ENCODE measurements at regions not wholly inside any gene's neighbourhood (a gene's known extent, or its start where the extent isn't known, plus 50 kb on each side); places are given as distances from the start of the nearest gene placed in this dataset.

DNA sequence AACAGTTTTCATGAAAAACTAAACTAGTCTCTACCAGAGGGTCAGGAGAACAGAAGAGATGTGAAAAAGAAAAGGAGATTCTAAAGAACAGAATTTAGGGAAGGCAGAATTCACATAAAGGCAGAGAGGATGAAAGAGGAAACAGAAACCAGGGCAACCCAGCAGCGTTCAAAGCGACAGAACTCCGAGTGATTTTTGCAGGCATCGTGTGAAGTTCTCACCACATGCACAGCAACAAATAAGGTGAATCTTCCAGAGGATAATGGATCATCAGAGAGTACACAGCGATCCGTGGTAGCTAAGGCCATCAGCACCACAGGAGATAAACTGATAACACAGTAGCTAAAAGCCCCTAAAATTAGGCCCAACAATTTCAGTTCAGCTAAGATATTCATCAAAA, 250.8 kb upstream of the THBS1 start:
- DNase-seq = no peak

DNA sequence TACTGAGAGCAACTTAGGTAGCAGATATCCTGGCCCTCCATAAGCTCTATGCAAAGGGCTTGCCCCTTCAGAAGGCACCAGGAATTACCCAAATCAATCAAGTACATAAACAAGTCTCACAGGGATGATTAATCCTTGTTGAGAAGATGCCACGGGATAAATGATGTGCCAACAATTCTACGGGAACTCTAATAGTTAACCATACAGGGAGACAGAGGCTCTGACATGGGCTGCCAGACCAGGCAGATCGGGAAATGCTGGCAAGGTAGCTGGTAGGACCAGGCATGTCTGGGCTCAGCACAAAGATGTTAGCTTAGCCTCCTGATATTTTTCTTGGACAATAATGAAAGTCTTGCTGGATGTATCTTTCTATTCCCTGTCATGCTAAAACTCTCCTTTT, 249.3 kb upstream of the THBS1 start:
- no peak for DNase-seq

DNA sequence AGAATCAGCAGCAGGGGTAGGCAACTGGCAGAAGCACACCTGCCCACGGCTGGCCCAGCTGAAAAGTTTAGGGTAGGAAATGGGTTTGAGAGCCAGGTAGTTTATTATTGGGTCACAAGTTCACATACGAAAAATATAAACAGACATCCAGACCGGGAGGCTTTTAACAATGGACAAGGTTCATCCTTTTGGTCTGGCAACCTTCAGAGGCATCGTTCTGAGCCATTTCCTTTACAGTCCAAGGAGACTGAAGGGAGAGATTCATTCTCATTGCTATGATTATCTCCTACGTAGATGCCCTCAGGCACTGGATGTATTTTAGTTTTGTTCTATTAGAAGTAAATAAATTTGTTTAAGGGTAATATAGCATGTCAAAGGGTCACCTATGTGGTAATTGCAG, 248.0 kb upstream of the THBS1 start:
- DNase-seq = no peak

DNA sequence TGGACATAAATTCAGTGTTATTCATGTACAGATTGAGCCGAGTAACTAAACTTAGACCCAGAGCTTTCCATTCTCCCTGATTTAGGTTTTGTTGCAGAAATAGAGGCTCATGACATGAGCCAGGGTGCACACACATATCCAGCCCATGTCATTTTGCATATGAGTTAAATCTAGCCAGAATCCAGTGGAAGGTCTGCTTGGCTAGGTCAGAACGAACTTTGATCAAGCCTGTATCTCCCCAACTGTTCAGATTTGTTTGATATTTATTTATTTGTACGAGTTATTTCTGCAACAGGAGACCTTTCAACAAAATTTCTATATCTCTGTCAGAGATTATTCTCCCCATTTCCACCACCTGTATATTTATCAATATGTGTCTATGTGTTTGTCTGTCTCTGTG, 247.5 kb upstream of the THBS1 start:
- DNase-seq = no peak

DNA sequence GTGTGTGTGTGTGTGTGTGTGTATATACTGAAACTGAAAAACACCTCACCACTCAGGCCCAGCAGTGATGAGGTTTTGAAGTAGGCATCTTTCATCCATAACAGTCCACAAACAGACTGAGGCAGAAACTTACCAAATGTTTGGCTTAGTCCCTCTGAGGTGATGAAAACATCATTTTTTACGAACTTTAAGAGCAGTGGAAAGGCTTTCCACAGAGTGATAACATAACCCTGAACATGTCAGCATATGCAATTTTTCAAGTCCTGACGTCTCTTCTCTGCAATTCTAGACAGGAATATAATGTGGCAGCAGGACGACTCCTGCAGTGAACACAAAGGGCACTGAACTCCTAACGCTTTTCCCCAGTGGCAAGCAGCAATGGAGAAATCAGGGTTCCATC, 247.0 kb upstream of the THBS1 start:
- DNase-seq = no peak

DNA sequence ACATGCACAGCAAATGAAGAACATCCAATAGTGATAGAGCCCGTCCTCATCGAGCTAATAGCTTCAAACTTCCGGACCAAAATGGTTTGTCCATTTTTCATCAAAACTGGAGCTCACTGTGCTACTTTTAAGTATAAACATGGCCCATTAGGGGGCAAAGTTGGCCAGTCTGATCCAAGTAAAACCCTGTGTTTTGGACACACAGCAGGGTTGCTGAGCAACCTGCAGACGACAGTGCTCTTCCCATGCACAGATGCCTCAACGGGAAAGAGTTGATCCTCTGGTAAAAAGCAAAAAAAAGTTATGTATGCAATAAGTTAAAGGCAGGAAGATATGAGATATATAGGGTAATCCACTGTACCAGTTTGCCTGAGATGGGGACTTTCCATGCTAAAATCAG, 244.0 kb upstream of the THBS1 start:
- no peak for DNase-seq

DNA sequence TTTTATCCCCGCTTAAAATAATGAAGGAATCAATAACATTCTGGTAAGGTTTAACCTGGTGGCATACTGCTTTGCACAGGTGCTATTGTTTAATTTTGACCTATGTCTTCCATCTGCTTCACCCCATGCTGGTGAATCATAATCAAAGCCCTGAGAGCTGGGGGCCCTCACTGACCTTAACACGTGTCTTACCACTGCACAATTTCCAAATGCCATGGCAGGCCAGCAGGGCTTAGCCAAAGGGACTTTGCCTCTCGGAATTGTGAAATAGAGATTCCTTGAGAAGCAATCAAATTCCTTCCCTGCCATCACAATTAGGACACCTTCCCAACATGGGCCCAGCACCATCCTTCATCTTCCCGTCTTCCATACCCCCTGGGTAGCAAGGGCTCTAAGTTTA, 242.6 kb upstream of the THBS1 start:
- no peak for DNase-seq

DNA sequence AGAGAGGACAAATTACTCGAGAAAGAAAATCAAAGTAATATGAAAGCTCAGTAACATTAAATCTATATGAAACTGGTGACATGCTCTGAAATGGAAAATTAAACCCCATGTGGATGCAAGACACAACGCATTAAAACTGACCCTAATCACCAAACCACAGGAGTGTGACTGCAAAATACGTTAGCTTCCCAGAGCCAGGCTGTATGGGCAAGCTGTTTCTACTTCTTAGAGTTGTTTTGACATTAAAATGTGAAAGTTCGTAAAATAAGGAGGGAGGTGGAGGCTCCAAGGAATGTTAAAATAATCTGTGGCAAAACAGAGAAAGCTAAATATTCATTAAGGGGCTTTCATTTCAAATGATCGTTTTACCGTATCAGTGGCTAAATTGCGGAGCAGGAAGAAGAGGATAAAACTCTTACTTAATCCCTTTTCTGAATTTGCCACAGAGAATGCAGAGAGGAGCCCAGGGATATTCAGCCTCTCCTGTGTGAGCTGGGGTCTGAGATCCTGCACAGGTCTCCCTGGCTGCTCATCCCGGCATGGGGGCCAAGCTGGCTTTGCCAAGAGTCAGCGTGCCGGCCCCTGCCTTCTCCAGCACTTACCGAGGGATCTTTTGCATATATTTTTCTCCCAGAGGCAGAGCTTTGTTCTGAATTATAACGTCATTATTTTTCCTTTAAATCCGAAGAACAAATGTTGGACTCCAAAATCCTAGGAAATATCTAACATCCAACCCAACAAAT, 239.8 kb upstream of the THBS1 start:
- DNase-seq = no peak

DNA sequence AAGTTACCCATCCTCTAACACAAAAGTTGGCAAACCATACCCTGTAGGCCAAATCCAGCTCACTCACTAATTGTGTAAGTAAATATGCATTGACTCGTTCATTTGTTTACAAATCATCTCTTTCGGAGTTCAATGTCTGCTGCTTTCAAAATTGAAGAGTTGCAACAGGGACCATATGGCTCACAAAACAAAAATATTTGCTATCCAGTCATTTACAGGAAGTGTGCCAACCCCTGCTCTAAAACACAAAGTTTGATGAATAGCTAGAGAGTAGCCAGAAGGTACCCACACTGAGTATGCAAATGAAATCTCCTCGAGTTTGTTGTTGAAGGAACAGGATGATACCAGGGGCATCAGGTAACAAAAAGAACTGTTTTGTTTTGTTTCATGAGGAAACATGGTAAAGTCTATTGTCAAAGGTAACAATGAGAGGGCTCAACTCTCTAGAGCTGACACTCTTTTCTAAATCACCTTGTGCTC, 236.2 kb upstream of the THBS1 start:
- no peak for DNase-seq

DNA sequence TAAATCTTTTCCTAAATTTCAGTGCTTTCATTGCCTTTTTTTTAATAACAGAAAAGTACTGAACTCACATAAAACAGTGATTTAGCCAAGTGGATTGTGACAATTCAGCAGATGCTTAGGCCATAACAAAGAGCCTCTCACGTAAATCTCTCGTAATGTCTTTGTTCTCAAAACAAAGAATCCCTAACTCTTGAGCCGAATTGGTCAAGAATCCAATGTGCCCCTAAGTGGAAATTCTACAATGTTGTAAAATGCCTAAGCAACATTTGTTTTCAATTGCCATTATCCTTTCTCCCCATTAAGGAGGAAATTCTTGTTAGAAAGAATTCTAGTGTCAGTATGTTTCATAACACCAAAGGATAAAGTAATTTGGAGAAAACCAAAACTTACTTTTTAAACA, 235.7 kb upstream of the THBS1 start:
- DNase-seq = no peak

DNA sequence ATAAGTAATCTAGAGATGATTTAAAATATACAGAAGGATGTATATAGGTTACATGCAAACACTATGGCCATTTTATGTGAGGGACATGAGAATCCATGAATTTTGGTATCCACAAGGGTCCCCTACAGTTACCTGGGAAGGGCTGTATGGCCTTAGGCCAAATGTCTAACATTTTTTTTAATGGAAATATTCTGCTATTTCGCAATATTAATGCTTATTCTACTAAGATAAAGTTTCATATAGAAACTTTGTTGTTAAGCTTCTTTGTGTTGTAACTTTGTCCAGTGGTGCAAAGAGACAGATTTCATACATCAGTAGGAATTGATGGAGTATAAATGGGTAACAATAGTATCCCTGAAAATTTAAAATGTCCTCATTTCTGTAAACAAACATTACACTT, 233.4 kb upstream of the THBS1 start:
- no peak for DNase-seq

DNA sequence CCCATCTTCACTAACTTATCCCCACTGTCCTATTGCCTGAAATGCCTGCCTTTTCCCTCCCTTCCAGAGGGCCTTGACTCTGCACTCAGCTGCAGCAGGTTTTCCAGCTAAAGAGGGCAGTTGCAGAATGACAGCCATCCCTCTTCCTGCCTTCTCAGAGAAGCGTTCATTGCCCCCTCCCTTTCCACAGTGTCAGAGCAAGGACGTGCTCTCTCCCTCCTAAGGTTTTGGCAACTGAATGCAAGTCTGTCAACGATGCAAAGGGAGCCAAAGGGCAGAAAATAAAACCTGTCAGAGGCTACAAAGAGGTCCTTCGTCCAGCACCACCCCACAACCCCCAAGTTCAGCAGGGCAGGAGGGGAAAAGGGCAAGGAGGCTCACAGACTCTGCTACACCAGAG, 230.1 kb upstream of the THBS1 start:
- no peak for DNase-seq

DNA sequence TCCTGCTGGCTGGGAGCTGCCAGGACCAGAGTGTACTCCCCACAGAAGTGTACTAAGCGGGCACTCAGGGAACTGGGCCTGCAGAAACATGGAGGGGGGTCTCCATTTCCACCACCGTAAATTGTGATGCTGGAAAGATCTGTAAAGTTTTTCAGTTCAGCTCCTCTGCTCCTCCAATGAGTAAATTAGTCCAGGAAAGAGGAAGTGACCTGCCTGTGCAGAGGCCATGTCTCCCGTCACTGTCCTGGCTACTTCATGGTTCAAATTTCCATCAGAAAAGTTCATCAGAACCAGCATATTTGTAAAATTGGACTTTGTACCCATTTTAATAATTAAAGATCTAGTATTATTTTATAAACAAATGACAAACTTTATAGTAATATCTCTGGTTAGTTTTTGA, 226.7 kb upstream of the THBS1 start:
- DNase-seq = no peak

DNA sequence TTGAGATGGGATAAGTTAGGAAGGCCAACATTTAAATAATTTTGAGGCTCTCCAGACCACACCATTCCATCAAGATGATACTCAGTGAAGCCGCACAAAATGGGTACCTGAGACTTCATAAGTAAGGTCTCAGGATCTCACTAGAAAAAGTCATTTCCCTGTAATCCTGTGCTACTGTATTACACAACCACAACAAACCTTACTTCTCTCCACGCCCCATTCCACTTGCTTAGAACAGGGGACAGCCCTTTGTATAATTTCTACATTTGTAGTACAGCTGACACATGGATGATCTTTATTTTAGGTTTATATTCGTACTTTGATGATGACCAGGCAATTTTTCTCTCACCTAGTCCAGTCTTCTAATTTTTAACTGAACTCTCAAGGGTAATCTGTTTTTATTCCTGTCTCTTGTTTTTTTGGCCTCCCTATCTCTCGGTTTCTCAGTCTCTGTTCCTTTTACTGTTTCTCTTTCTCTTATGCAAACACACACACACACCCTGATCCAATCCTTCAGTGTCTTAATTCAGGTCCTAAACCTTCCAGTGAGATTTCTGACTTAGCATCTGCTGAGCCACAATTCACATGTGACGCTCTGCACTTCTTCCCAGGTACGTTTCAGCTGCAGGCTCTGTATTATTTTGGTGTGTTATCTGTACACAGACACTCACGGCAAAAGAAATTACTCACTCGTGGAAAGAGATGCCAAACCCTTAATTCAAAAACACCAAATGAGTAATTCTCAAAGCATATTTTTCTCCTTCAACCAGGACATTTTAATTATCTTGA, 223.2 kb upstream of the THBS1 start:
- no peak for DNase-seq

DNA sequence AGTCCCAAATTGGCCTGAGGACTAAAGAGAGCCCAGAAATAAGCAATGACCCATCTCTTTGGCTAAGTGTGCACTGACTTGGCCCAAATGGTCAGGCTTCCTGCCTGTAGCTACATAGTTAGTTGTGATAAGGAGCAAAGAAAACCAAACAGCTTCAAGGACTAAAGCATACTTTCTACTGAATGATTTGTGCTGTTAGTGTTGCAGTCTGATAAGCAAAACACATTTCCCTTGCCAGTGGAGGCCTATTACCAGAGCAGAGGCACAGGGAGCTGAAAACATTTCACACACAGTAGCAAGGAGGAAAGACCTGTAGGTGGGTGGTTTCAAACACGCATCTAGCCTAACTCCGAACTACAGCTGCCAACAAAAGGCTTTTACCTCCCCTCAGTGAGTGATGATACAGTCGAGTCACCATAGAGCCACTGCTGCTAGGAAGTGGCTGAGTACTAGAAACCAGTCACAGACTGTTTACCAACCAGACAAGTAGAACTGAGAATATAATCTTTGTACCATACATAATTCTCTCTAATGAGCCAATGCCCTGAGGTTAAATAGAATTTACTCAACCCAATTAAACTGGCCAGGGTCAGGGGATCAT, 222.3 kb upstream of the THBS1 start:
- DNase-seq = no peak

DNA sequence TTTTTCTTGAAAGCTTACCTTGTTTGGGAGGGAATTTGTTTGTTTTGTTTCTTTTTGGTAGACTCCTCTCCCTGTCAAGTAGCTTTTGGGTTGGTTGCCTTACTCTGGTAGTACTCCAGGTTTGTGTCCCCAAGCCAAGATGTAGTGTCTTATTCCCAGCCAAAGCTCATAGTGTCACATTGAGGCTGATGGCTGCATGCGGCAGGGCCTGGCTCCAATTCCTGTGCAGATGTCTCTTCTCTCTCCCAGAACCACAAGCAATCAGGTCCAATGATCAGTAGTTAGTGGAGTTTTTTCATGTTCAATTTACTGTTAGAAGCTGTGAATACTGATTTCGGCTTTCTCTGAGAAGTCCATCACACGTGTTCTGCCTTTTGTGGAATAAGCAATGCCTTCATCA, 221.1 kb upstream of the THBS1 start:
- DNase-seq = no peak

DNA sequence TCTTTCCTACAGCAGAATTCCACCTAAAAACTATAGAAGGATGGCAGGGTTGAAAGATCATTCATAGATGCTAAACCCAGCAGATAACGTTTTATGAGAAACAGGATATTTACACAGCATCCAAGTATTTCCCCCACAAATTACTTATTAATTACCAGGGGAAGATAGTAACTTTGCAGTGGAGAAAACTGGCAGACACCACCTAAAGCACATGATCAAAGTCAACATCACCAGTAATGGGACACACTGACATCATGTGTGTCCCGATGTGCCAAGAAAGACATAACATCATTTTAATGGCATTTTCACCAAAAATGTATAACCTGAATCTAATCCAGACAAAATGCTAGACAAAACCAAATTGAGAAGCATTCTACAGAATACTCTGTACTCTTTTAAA, 220.4 kb upstream of the THBS1 start:
- no peak for DNase-seq

DNA sequence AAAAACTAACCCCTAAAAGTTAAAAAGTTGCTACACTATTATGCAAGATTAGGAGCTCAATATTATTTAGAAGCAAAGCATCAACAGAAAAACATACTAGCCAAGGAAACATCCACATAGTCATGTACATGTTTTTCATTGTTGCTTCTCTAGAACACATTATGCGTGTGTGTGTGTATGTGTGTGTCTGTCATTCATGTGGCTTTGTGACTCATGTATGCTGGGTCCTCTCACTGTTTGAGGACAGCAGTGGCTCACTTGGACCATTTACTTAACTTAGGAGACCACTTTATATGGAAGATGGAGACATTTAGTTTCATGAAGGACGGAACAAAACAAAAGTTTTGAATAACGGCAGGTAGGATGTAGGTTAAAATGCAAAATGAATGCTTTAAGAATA, 219.4 kb upstream of the THBS1 start:
- DNase-seq = no peak

DNA sequence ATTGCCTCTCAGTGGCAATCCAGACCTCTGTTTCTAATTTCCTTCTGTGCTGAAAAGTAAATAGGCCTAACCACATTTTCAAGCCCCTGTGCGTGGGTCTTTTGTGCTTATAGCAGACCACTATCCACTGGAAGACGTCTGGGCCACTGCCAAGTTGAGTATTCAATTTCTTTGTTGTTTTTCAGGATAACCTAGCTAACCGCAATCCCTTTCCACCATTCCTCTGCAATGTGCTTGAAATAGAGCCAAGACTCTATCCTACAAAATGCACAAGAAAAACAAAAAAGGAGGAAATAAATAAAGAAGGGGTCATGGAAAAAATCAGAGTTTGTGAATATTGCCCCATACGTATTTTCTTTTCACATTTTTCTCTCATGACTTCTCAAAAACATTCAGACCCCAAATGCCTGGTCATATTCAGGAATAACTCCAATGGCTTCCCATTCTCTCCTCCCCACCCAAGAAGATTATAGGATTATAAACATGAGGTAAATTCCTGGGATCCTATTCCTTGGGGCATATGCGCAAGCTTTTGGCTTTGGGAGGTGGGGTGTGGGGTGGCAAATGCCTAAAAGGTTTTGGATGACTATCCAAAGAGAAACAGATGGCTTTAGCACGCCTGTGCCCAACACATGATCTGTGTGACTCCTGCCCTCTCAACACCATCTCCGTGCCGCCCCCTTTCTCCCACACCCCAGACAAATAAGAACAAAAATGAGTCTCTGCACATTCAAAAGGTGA, 217.9 kb upstream of the THBS1 start:
- no peak for DNase-seq

DNA sequence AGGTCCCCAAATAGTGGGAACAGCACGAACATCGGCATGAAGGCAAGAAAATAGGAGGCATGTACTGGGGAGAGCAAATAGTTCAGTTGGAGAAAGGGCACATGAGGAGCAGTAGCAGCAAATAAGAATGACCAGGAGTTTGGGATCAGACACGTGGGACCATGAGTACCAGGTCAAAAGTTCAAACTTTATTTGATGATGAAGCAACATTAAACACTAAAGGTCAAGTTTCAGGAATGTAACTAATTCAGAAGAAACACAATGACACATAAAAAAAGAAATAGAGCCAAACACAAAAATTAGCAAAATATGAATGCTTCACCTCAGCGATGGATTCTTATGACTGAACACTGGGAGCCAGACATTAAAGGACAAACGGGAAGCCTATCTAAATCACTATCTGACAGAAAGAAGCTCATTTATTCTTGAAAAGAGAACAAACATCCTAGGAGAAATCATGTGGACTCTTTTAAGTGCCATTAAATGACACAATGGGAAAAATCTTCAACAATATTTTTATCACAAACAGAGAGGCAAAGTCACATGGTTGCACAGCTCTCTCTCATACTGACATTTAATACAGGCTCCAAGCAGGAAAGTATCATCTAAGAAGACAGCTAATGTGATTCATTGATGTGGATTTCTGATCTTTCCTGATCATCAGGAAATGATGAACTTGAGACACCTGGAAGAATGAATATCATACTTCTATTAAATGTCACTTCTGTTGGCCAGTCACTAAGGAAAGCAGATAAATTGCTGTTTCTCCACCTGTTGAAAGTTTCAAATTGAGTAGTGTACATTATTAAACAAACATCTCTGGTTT, 216.9 kb upstream of the THBS1 start:
- DNase-seq = no peak

DNA sequence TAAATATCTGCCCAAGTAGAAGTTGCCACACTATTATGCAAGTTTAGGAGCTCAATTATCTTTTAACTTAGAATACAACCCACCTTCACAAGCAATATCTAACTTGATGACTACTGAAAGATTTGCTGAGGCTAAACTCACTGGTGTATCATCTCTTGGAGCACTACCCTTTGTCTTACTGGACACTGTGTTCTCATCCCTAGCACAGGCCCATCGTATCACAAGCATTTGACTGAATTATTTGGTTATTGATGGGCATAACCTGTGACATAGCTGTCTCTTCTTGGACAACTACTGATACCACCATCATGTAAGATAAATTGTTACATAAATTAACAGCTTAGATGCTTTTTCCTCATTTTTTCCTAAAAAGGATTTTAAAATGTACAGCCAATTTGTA, 216.2 kb upstream of the THBS1 start:
- no peak for DNase-seq

DNA sequence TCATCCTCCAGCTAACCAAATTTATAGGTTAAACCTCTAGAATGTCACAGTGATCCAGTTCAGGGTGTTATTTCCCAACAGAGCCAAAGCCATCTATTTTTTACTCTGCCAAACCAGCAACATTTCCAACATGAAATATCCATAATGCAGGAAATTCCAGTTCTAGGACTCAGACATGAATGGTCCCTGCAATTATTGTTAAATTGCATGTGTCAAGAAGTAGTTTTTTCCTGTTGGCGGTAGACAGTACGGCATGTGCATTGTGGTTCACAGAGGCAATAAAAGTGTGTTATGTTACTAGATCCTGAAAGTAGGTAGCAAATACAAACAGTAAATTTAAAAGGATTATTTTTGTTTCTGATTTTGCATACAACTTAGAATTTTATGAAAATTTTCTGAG, 215.7 kb upstream of the THBS1 start:
- no peak for DNase-seq

DNA sequence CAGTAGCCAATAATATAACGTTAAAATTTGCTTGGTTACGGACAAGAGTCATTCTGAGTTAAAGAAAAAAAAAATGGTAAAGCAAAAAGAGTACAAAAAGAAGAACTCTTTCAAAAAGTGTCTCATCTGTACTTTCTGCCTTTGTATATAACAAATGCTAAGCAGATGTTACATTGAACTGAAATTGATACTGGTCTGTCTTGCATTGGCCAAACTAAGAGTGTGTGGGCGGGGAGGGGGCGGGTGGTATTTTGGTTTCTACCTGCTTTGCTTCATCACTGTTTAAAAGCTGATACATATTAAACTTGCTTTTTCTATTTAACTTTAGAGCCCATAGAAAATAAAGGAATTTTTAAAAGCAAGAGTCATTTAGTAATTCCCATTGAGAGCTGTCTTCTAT, 215.0 kb upstream of the THBS1 start:
- DNase-seq = no peak
